NCI-H748 (cell line): ENCODE measurements at regions not wholly inside any gene's neighbourhood (a gene's known extent, or its start where the extent isn't known, plus 50 kb on each side); places are given as distances from the start of the nearest gene placed in this dataset.
"Not testable (repeated sequence)": the region's sequence is repeated elsewhere in the genome, so short reads cannot be mapped to it uniquely, and the experiment has no call there.

ENCODE experiments used
- DNase-seq: peaks from one replicate; lab custom pipeline; 2025; ENCODE audit not compliant: unreplicated experiment; lab: John Stamatoyannopoulos, UW

DNA sequence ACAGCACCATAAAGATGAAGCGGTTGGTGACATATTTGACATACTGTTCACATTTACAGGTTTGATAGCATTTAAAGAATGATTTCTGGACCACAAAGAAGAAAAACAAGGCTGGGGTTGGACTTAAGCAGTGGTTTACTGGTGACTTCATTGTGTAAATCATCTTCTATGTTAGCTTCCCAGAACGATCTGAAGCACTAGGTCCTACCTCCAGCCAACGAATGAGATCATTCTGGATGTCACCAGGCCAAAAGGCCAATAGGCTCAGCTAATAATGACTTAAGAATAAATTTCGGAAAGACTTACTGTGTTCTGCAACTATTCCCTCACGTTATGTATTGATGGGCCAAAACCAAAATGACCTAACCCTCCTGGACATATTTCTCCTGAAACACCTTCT is 675.3 kb upstream of the CCNG1 start:
- DNase-seq = no peak

- peak; percentile 21 for DNase-seq
Observed at GRCh38 chr5:162769019-162769418, 668.4 kb upstream of the CCNG1 start.

DNA sequence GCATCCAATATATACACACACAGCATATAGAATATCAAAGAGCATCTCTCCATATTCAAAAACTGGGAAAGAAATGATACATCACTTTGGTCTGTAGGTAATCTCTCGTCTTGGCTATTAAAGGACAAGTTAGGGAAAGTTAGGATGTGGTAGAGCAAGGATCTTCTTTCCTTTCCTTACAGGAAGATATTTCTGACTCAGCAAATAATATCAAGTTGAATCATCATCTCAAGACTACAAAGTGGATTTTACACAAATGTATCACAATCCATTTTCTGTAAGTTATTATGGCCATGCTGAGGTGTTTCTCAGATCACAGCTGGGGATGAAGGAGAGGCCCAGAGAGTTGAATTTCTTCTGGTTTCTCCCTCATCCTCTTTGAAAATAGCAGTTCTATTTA is 651.7 kb upstream of the CCNG1 start:
- no peak for DNase-seq

DNA sequence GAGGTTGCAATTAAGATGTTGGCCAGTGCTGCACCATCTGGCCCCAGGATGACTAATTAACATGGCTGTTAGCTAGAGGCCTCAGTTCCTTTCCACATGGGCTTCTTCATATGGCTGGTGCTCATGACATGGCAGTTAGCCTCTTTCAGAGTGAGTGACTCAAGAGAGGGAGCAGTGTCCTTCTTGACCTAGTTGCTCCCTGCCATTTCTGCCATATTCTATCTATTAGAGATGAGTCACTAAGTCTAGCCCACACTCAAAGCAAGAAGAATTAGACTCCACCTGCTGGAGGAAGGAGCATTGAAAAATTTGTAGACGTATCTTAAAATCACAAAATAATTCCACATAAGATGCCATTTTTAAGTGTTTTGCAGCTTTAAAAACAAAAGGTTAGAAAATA is 651.2 kb upstream of the CCNG1 start:
- no peak for DNase-seq

GRCh38 chr5:162796507-162796906 is 640.9 kb upstream of the CCNG1 start:
- DNase-seq = no peak

- DNase-seq = no peak
Observed at GRCh38 chr5:162800301-162800700, 637.1 kb upstream of the CCNG1 start.

DNA sequence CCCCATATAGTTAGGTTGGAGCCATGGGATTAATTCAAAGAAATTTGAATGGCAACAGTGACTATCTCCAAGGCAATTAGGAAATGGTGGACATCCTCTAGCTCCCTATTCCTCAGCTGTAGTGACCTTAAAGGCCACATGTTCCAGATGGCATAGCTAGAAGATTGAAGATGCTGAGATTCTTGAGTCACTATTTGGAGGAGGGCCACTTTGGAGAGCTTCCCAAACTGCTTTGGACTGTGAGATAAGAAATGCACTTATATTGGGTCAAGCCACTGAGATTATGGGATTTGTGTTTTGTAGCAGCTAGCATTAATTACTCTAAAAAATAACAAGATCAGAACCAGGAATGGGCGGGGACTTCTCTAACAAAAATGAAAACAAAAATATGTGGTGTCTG is 636.2 kb upstream of the CCNG1 start:
- DNase-seq = no peak

- no peak for DNase-seq
Observed at GRCh38 chr5:162806195-162806594, 631.2 kb upstream of the CCNG1 start.

- no peak for DNase-seq
Observed at GRCh38 chr5:162811071-162811470, 626.3 kb upstream of the CCNG1 start.

GRCh38 chr5:162816816-162817215 is 620.6 kb upstream of the CCNG1 start:
- no peak for DNase-seq

- no peak for DNase-seq
Observed at GRCh38 chr5:162817364-162817763, 620.0 kb upstream of the CCNG1 start.

DNA sequence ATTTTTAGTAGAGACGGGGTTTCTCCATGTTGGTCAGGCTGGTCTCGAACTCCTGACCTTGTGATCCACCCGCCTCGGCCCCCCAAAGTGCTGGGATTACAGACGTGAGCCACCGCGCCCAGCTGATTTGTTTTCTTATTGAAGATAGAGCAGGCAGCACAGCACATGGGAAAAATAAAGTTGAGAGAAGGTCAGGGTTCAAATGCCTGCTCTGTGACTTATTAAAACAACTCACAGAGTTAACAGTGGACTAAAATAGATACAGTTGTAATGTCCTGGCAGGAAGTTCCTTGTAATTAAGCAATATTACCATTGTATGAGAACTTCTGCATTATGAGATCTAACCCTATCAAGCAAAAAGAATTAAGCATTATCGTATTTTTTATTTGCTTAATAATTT is 615.7 kb upstream of the CCNG1 start:
- not testable (repeated sequence) for DNase-seq

- no peak for DNase-seq
Observed at GRCh38 chr5:162824360-162824759, 613.0 kb upstream of the CCNG1 start.

DNA sequence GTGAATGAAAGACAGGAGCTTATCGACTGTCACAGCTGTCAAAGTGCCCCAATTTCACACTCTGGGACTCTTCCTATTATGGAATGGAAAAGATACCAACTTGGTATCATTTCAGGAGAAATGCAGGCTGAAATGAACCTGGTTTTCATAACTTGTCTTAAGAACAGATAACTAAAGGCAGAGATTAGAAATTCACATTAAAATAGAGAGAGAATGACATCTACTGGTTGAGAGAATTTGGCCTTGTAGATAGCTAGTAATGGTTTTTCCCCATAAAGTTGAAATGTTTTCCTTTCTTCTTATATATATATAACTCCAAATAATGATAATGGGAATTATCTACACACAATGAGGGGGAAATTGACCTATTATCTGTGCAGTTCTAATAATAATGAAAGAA is 600.2 kb upstream of the CCNG1 start:
- no peak for DNase-seq

GRCh38 chr5:162842727-162843126 is 594.7 kb upstream of the CCNG1 start:
- DNase-seq = no peak

DNA sequence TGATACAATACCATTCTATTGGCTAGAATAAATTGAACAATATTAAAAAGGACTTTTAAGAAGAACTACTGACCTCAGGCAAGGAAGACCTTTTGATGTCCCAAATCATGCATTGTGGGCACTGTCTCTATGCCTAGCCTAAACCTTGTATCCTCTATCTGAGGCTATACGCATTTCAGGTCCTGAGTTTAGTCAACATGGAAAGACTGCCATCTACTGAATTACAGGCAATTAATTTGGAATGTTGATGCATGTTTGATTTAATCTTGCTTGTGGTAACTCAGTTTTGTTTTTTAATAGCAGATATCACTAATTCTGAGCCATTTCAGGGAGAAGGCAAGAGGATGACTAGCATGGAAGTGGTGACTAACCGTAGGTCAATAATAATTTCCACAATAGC is 585.3 kb upstream of the CCNG1 start:
- DNase-seq = no peak

DNA sequence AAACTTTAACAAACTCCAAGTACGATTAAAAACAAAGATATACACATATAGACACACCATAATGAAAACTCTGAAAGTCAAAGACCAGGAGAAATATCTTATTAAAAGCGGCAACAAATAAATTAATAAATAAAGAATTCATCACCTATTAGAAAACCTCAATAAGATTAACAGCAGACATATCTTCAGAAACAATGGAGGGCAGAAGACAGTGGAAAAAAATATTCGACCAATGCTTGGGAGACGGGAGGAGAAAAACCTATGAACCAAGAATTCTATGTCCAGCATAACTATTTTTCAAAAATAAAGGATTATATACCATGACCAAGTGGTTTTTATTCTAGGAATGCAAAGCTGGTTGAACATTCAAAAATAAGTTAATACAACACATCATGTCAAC is 578.6 kb upstream of the CCNG1 start:
- DNase-seq = no peak

DNA sequence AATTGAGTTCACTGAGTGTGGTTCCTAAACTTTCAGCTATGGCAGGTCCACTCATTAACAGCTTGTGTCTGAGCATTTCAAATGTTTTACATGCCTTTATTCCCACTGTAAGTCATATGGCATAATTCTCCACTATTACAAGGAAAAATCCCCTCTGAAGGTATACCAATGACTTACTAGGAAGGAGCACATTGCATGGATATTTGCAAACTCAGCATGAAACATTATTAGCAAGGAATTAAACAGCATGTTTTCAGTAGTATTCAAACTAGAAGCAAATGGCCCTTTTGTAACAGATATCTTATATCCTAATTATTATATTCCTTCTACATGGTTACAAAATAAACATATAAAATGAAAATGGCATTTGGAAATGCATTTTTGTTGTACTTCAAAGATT is 566.4 kb upstream of the CCNG1 start:
- no peak for DNase-seq

- no peak for DNase-seq
Observed at GRCh38 chr5:162882629-162883028, 554.8 kb upstream of the CCNG1 start.

- DNase-seq = no peak
Observed at GRCh38 chr5:162886717-162887116, 550.7 kb upstream of the CCNG1 start.

- DNase-seq = no peak
Observed at GRCh38 chr5:162888268-162888667, 549.1 kb upstream of the CCNG1 start.

DNA sequence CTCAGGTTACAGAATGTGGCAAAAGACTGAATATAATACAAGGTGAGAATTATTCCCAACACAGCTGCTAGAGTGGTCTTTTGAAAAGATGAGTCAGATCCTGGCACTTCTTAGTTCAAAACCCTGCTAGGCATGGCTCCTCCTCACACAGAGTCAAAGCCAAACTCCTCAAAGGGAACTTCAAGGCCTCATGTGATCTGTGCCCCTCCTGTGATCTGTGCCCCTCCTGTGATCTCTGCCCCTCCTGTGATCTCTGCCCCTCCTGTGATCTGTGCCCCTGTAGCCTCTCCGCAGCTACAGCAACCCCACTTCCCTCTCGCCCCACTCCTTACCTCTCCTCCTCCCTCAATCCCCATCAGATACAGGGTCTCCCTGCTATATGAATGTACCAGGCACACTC is 525.5 kb upstream of the CCNG1 start:
- no peak for DNase-seq

DNA sequence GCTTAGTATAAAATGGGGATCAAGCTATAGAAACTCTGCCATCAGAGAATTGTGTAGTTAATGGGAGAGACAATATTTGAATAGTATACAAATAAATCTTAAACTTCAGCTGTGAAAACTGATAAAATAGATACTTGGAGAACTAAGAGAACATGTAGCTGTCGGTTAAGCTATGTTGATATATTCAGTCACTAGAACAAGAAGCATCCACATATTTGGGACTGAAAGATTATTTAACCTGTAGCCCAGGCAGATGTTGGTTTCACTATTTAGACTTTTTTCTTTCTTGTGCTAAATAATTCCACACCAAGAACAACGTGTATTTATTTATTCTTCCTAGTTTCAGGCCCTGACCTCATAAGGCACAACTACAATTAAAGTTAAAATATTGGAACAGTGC is 521.0 kb upstream of the CCNG1 start:
- DNase-seq = no peak

- DNase-seq = no peak
Observed at GRCh38 chr5:162929104-162929503, 508.3 kb upstream of the CCNG1 start.
